ENCODE measurements at regions not wholly inside any gene's neighbourhood (a gene's known extent, or its start where the extent isn't known, plus 50 kb on each side); places are given as distances from the start of the nearest gene placed in this dataset.
"Not testable (repeated sequence)": the region's sequence is repeated elsewhere in the genome, so short reads cannot be mapped to it uniquely, and the experiment has no call there.

GRCh38 chr10:3881622-3882021 is 96.6 kb upstream of the KLF6 start:
- no peak for DNase-seq (ENCODE audit: extremely low read depth, low read depth)
- TF ChIP-seq, protein P1, sequence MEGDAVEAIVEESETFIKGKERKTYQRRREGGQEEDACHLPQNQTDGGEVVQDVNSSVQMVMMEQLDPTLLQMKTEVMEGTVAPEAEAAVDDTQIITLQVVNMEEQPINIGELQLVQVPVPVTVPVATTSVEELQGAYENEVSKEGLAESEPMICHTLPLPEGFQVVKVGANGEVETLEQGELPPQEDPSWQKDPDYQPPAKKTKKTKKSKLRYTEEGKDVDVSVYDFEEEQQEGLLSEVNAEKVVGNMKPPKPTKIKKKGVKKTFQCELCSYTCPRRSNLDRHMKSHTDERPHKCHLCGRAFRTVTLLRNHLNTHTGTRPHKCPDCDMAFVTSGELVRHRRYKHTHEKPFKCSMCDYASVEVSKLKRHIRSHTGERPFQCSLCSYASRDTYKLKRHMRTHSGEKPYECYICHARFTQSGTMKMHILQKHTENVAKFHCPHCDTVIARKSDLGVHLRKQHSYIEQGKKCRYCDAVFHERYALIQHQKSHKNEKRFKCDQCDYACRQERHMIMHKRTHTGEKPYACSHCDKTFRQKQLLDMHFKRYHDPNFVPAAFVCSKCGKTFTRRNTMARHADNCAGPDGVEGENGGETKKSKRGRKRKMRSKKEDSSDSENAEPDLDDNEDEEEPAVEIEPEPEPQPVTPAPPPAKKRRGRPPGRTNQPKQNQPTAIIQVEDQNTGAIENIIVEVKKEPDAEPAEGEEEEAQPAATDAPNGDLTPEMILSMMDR (IDR thresholded peaks at IDR 0.05; ENCODE audit: low read depth, low read length) = no peak

DNA sequence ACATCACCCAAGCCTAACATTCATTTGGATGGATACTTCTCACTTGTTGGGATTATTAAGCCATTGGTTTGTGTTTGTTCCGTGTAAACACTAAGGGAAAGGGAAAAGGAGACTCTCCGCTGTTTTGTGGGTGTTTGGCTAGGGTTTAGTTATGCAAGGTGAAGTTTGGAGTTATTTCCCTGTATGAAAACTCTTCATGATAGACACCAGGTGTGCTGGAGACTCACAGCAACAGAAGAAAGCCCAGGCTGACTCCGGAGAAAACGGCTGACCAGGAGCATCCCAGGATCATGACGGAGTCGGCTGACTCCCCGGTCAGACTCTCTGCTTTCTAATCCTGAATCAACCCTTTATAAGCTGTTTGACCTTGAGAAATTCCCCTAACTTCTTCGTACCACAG is 94.1 kb upstream of the KLF6 start:
- DNase-seq (ENCODE audit: extremely low read depth, low read depth) = no peak
- TF ChIP-seq, protein P1 (IDR thresholded peaks at IDR 0.05; ENCODE audit: low read depth, low read length) = no peak

GRCh38 chr10:3877211-3878000 is 92.4 kb upstream of the KLF6 start:
- TF ChIP-seq, protein P1 (IDR thresholded peaks at IDR 0.05; ENCODE audit: low read depth, low read length) = no peak
- no peak for DNase-seq (ENCODE audit: extremely low read depth, low read depth)

DNA sequence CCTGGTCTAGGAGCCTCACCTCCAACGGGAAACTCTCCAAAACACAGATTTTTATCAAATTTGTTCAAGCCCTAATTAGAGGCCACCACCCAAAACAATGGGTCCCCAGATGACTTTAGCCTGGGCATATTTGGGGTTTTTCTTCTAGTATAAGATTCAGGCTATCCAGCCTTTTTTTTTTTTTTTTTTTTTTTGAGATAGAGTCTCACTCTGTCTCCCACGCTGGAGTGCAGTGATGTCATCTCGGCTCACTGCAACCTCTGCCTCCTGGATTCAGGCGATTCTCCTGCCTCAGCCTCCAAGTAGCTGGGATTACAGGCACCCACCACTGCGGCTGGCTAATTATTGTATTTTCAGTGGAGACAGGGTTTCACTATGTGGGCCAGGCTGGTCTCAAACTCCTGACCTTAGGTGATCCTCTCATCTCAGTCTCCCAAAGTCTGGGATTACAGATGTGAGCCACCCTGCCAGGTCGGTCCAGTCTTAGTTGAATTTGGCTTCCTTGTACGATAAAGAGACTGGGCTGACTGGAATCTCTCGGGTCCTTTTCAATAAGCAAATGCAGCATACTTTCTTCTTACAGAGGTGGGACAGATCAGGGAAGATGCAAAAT is 91.4 kb upstream of the KLF6 start:
- no peak for DNase-seq (ENCODE audit: extremely low read depth, low read depth)
- TF ChIP-seq, protein P1 (IDR thresholded peaks at IDR 0.05; ENCODE audit: low read depth, low read length) = no peak

- DNase-seq (ENCODE audit: extremely low read depth, low read depth) = no peak
- TF ChIP-seq, protein P1 (IDR thresholded peaks at IDR 0.05; ENCODE audit: low read depth, low read length) = no peak
Observed at GRCh38 chr10:3875842-3876235, 90.8 kb upstream of the KLF6 start.

DNA sequence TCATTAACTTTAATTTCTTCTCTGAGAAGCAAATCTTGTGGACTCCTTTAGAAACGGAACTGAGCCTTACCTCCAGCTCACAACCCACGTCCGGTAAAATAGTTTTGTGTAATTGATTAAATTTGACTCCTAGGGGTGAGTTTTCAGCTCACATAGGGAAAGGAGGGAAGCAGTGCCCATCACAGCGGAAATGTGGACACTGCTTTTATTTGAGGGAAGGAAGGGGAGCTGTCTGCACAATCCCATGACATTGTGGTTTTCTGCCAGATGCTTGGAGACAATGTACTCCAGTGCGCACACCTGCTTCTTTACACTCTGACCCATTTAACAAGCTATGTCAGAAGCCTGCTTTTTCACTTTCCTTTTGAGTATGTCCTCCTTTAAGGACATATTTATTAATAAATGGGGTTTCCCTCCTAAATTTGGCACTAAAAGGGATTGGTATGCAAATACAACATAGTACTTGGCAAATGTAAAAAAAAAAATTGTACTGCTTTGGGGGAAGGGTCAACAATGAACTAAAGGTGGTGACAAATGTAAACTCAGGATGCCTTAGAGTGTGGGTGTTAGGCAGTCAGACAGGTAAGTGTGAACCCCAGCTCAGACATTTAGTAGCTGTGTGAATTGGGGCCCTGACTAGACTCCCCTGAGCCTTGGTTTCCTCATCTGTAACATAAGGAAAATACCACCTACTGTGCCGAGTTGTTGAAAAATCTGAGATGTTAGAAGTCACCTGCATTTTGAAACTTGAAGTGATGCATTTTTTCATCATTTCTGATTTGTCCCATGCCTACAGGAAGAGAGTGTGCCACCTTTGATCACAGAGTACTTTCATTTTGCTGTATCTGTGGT is 90.2 kb upstream of the KLF6 start:
- DNase-seq (ENCODE audit: extremely low read depth, low read depth) = no peak
- TF ChIP-seq, protein P1 (IDR thresholded peaks at IDR 0.05; ENCODE audit: low read depth, low read length) = no peak

DNA sequence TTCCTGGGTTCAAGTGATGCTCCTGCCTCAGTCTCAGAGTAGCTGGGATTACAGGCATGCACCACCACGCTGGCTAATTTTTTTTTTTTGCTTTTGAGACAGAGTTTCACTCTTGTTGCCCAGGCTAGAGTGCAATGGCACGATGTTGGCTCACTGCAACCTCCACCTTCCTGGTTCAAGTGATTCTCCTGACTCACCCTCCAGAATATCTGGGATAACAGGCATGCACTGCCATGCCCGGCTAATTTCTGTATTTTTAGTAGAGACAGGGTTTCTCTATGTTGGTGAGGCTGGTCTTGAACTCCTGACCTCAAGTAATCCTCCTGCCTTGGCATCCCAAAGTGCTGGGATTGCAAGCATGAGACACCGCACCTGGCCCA is 89.6 kb upstream of the KLF6 start:
- not testable (repeated sequence) for DNase-seq (ENCODE audit: extremely low read depth, low read depth)

Data from AG09319 (cell line).